GM10266 (cell line): ENCODE measurements at regions not wholly inside any gene's neighbourhood (a gene's known extent, or its start where the extent isn't known, plus 50 kb on each side); places are given as distances from the start of the nearest gene placed in this dataset.

Experiments
- DNase-seq: peaks from one replicate; pipeline ENCODE4 v3.0.0; 2012; ENCODE audit errors: extremely low spot score
- CTCF ChIP-seq: IDR thresholded peaks from 2 replicates; pipeline ENCODE4 v1.5.1; 2012; ENCODE audit warnings: mild to moderate bottlenecking, low read depth; ENCODE audit not compliant: control insufficient read depth, insufficient read depth; ENCODE audit errors: missing control alignments

GRCh38 chr18:72637299-72637698 is 93.2 kb upstream of the CBLN2 start:
- TF ChIP-seq CTCF = no peak
- DNase-seq = no peak

GRCh38 chr18:72636611-72637010 is 92.5 kb upstream of the CBLN2 start:
- no peak for TF ChIP-seq CTCF
- DNase-seq = no peak

GRCh38 chr18:72634500-72634899 is 90.4 kb upstream of the CBLN2 start:
- no peak for TF ChIP-seq CTCF
- DNase-seq = no peak

GRCh38 chr18:72630991-72631390 is 86.8 kb upstream of the CBLN2 start:
- TF ChIP-seq CTCF = no peak
- no peak for DNase-seq

GRCh38 chr18:72623444-72623843 is 79.3 kb upstream of the CBLN2 start:
- DNase-seq = no peak
- no peak for TF ChIP-seq CTCF

- DNase-seq = no peak
- no peak for TF ChIP-seq CTCF
Measured at GRCh38 chr18:72613534-72613930, 69.4 kb upstream of the CBLN2 start.

- TF ChIP-seq CTCF = no peak
Measured at GRCh38 chr18:72612894-72613533, 68.9 kb upstream of the CBLN2 start.

More at GRCh38 chr18:72612894-72613533, 68.9 kb upstream of the CBLN2 start:
- no peak for DNase-seq
